T-helper 2 cell (primary cell): ENCODE measurements at regions not wholly inside any gene's neighbourhood (a gene's known extent, or its start where the extent isn't known, plus 50 kb on each side); places are given as distances from the start of the nearest gene placed in this dataset.

Experiments used
- DNase-seq, 5 experiments: peaks; one replicate each; pipeline versions ENCODE4 v3.0.0 to v3.0.0-alpha.2; 2012 to 2022

DNA sequence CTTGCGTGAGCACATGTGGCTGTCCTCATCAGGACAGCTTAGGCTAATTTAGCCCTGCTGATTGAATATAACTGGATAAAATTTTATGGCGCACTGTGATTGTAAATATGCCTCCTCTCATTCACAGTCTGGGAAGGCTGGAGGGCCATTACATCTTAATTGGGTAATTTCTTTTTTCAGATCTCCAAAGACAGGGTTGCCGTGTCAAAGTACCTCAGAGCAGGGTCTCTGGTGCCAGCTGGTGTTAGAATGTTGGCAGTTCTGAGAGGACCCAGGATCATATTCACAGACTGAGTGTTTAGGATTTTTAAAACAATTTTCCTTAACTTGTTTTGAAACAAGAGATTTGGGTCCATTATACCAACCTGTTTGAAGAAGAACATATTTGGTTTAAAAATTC lies 455.7 kb upstream of the TLE4 start:
- no peak for DNase-seq

DNA sequence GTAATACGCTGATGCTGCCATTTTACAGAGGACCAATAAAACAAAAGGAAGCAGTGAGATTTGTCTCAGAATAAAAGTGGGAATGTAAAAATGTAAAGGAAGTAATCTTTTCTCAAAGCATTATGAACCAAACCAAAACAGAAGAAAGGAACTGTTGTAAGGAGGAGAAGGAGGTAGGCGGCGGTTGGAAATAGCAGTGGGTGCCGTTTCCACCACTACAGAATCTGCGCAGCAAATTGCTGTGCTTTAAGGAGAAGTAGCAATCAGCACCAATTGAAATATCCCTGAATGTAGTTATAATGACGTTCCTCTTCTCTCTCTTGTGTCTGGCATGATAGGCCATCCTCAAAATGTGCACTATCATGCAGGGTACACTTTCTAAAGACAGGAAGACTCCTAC lies 455.1 kb upstream of the TLE4 start:
- DNase-seq = no peak

GRCh38 chr9:79120533-79120932 lies 451.2 kb upstream of the TLE4 start:
- DNase-seq = no peak

DNA sequence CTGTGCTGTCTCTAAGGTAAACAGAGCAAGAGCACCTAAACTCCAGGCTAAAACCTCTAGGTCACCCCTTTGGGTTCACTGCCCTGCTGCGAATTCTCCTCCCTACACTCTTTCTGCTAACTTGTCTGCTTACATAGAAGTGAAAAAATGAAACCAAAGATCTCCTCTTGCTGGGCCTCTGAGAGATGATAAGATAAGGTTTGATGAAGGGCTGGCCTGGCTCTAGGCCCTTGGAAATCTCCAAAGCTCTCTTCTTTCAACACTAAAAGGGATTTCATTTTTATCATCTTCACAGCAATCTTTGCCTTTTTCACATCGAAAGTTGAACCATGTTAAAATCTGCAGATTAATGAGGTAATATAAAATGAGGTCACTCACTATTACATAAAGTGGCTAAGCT lies 450.8 kb upstream of the TLE4 start:
- no peak for DNase-seq

DNA sequence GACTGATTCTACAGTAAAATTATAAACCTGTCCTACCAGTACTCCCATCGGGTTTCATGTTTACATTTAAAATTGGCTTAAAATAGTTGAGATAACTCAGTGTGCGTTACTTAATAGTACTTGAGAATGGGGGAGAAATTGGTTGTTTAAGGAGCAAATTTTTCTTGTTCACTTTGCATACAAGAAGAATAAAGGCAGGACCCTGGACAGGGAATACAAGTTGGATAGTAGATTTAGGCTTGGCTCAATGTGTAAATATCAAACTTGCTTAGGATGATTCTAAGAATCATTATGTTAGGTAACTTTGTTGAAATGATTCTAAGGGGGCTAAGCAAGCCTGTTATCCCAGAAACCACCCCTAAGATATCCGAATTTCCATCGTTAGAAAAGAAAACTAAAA lies 448.4 kb upstream of the TLE4 start:
- DNase-seq = no peak

DNA sequence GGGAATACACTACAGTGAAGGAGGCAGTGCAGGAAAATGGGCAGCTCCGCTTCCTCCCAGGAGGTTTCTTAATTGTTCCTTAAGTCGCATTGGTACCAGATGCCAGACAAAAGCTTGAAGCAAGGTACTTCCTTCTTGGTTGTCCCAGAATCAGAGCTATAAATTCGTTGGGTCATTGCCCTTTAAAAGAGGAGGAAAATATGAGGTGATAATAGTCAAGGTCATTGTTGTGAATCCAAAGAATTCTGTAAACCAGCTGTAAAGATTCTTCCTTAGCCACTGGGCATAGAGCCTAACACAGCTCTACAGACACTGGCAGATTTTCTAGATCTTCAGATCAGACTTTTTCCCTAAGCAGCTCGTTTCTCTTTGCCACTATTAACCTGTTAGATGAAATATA lies 444.1 kb upstream of the TLE4 start:
- DNase-seq = no peak

DNA sequence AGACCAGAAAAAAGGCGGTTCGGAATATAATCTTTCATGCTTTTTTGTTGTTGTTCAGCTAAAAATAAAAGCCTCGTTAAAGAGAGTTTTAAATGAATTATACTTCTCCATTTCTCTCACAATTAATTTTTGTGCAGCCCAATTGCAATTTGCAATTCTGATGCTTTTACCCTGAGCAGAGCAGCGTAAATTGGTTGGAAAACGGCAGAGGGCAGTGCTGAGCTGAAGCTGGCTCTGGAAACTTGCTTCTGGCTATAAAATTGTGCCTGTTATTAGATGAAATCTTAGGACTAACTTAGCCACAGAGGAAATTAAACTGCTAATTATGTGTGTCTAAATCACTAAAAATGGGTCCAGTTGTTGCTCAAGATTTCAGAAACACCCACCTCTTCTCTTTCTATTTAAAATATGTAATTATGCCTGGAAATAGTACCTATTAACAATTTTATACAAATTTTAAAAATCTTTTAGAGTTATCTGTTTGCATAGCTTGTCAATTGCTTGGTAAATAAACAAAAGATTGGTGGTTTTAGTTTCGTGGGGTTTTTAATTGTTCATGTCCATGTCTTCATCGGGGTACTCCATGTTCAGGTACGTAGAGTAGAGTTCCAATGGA lies 441.8 kb upstream of the TLE4 start:
- DNase-seq = peak in 1 of 5 experiments; percentile 2

DNA sequence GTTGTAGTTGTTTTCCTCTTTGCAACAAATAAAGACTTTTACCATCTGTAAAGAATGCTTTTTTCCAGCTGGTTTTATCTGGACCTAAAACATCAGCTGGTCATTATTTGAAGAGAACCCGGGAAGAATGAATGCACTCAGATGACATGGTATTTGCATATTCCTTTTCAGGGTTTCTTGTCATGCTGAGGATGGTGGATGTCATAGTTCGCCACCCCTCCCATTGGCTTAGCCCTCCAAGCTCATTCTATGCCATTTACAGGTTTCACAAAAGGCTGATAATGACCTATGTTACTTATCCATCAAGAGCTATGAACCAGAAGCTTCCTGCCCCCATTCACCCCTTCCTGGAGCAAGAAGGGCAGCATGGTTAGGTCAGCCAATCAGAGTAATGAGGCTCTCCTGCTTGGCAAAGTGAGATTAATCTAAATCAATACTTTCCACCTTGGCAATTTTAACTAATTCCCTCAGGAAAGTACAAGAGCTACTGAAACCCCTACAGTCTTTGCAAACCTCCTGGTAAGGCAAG lies 440.5 kb upstream of the TLE4 start:
- DNase-seq = no peak

DNA sequence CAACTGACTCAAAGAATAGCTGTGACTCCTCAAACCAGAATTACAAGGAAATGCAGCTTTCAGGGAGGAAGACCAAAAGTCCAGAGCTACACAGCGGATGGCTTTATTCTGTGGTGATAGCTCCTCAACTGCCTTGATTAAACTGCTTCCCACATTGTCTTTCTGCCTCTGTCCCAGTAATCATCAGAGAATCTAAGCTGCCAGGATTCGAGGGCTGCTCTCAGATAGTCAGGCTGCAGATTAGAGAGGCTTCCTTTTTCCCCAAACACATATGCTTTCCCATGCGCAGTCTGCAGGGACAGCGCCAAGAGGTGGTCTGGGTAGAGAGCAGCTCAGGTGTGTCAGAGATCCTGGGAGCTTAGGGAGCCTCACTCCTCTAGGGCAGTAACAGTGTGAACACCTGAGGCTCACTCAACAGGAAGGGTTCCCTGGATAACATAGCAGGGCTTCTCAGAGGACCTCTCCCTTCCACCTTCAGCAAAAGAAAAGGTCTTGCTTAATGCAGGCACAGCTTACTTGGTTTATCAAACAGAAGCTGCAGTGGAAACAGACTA lies 439.9 kb upstream of the TLE4 start:
- DNase-seq = no peak

DNA sequence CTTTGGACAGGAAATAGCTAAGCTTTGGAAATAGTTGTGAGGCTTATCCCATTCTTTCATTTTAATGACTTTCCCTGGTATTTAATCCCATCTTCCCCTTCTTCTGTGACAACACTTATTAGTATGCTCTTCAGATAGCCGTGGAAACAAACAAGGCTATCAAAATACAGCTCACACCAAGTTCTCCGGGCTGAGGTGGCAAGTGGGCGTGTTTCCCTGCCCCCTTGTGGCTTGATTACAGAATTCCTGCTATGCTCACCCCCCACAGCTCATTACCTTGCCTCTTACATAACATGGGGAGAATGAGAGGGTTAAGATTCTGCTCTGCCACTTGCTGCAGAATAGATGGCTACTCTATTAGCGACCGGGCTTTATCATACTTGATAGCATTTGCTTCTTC lies 437.1 kb upstream of the TLE4 start:
- no peak for DNase-seq

DNA sequence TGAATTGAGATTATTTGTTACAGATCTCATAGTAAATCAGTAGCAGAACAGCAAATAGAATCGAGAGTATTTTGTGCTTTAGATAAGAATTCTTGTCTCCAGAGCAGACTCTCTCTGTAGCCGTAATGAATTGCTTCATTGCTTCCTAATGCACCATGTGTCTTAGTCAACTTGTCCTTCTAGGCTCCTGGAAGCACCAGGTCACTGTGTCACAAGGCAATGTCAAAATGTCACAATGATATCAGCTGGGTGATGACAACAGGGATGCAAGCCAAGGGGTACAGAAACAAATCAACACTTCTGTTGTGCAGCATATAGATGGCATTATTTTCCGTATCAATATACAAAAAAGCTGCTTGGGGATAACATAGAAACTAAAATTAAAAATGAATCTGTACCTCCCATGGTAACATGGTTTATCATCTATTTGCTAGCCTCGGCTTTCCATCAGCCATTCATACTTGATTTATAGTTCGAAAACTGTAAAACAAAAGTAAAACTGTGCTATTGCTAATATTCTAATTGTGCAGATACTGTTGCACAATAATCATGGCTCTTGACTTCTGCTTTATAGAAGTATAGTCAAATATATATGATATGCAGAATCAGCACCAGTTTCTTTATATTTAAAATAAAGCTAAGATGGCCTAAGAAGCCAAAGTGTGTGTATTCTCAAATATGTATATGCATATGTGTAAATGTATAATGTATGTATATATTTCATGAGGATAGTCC lies 435.9 kb upstream of the TLE4 start:
- DNase-seq = no peak

GRCh38 chr9:79140751-79141150 lies 431.0 kb upstream of the TLE4 start:
- no peak for DNase-seq

- no peak for DNase-seq
These were observed 428.6 kb upstream of the TLE4 start for GRCh38 chr9:79143211-79143610.

DNA sequence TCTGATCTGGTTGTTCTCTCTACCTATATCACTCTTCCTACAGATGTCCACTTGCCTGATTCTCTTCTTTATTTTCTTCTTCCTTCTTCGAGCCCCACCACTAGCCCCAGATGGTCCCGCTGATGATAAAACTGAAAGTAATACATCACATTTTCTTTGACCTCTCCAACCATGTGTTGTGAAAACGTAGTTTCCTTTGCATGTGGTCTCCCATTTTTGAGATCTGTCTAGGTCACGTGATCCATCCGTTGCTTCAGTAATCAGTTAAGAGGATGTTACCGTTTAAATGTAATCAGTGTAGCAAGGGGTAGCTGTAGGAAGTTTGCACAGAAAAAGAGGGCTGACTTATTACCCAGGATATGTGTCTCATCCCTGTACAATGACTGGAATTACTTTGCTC lies 426.3 kb upstream of the TLE4 start:
- DNase-seq = no peak

- no peak for DNase-seq
These were observed 422.2 kb upstream of the TLE4 start for GRCh38 chr9:79149585-79149984.

DNA sequence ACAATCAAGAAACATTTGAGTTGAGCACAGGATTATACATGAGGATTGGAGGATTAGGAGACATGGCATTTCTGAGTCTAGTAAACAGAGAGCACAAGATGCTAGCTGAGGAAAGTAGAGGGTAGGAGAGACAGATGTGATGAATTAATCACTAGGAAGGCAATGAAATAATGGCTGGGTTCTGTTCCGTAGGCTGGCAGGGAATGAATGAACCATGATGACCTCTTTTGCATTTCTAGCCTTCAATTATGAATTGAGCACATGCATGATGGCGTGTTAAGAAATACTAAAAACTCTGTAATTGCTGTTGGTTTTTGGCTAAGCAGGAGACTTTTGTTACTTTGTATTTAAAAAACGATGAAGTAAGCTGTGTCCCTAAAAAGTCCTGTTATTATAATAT lies 420.0 kb upstream of the TLE4 start:
- DNase-seq = no peak

DNA sequence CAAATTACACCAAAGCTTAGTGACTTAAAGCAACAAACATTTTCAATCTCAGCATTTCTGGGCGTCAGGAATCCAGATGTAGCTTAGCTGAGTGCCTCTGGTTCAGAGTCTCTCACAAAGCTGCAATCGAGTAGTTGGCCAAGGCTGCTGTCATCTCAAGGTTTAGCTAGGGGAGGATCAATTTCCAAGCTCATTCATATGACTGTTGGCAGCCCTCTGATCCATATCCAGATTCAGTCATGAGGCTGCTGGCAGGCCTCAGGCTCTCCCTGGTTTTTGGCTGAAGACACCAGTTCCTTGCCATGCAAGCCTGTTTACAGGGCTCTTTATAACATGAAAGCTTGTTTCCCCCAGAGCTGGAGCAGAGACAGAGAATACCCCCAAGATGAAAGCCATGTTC lies 419.5 kb upstream of the TLE4 start:
- DNase-seq = no peak

GRCh38 chr9:79154806-79155205 lies 417.0 kb upstream of the TLE4 start:
- DNase-seq = no peak

DNA sequence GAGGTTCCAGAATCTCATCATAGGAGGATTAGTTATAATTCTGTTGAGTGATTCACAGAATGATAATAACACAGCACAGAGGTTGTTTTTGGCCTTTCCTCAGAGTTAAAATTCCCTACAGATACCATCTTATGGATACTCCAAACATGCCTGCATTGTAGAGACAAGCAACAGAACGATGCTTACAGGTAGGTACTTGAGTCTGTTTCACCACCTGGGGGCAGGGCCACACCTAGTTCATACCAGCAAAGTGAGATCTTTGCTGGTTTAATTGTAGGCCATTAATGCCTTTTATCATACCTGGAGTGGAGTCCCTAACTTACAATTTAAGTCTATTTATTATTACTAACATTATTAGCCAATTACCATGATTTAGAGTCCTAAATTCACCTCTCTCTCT lies 416.5 kb upstream of the TLE4 start:
- no peak for DNase-seq

DNA sequence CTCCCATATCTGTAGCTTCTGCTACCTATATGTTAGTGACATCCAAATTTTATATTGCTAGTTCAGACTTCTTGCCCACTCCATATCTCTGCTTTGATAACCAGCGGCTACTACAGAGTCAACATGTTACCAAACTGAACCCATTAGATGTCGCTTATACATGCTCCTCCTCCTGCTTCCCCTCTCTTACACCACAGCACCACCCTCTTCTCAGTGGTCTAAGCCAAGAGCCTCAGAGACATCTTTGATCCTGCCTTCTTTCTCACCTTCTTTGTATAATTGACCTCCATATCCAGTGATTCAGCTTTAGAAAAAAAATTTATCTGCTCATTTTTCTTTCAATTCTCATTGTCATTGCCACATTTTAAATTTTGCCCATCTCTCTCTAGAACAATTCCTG lies 408.2 kb upstream of the TLE4 start:
- no peak for DNase-seq

DNA sequence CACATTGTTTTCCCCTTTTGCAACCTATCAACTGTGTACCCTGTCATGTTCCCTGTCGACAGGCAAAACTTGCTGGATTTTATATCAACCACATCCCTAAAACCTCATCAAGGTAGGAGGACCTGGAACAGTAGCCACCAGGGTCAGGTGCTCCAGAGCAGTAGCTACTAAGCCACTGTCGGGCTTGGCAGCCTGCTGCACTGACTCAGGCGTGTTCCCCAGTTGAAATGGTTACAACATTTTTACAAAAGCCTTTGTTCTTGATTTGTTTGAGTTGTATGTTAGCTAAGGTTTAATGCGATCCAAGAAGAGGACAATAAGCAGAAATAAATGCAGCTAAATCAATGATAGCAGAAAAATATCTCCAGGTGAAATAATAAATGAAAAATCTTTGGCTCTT lies 407.4 kb upstream of the TLE4 start:
- no peak for DNase-seq

GRCh38 chr9:79165020-79165780 lies 406.6 kb upstream of the TLE4 start:
- DNase-seq = no peak

DNA sequence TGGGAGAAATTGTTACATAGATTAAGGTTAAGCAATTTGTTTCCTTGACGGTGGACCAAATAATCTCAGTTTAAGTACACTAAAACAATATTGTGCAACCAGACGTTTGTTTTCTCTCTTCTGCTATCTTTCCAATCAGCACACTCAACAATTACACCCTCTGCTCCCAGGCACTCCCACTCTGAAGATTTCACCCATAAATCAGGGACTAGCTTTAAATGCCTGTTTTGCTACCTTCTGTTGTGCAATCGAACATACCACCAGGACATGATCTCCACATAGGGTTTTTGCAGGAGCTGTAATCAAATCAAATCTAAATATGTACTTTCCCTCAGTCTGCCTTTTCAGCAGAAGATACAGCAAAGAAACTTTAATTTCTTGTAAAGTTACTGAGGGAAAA lies 405.8 kb upstream of the TLE4 start:
- DNase-seq = no peak

GRCh38 chr9:79170643-79171042 lies 401.1 kb upstream of the TLE4 start:
- DNase-seq = no peak
